K562 (cell line): ENCODE measurements at regions not wholly inside any gene's neighbourhood (a gene's known extent, or its start where the extent isn't known, plus 50 kb on each side); places are given as distances from the start of the nearest gene placed in this dataset.

ENCODE experiments used
- ATAC-seq: fragments of 200-7000 bp; cut with Tn5 transposase; 3 replicates; pipeline ENCODE4 v1.9.1; 2020; ENCODE audit warnings: moderate library complexity
- BruUV-seq: library from RNA; stranded (reverse); fragments of 400-500 nt; replicated peaks from 2 replicates; lab custom pipeline; 2021; lab: Mats Ljungman, UMichigan
- CTCF ChIA-PET: fragments of 300-600 bp; formaldehyde crosslinking; extraction: SDS; loops from one replicate; lab custom pipeline; 2021; ENCODE audit warnings: low intra/inter-chr PET ratio; lab: Yijun Ruan, JAX
- POLR2A ChIA-PET: fragments of 300-600, 350-650 bp; sonication (Branson Sonifier 250); formaldehyde crosslinking; extraction: SDS; loops from one replicate; lab custom pipeline; 2021; ENCODE audit warnings: antibody characterized with exemption, inconsistent platforms; lab: Yijun Ruan, JAX
- DNase-seq, 4 experiments: peaks; one replicate each; pipeline versions ENCODE4 v3.0.0 to v3.0.0-alpha.2; 2011 to 2018; ENCODE audit warnings: low spot score in 3 of 4, mixed read lengths in 3 of 4; ENCODE audit errors: extremely low read depth in 1 of 4
- FAIRE-seq: peaks from 2 replicates; lab custom pipeline; 2011; peaks lifted over from hg19 to GRCh38; lab: Jason Lieb, UNC
- H2AFZ ChIP-seq: 2 replicates; pipeline ENCODE4 v1.6.0; 2011; ENCODE audit warnings: low read depth, low read length, control low read depth, inconsistent platforms
- H3K27ac ChIP-seq: fragments of 200-600 bp; 3 replicates; pipeline ENCODE4 v1.8.0; 2011; ENCODE audit warnings: low read depth, mild to moderate bottlenecking, control low read depth, inconsistent platforms, low read length, moderate library complexity, mixed read lengths; ENCODE audit errors: extremely low read depth
- H3K27me3 ChIP-seq, 2 experiments: fragments of 300-600 bp in 1 of 2; 2 replicates in 1 of 2; 3 replicates in 1 of 2; pipeline versions ENCODE4 v1.6.0 to v1.8.0; 2011; ENCODE audit warnings: inconsistent platforms in 2 of 2, low read length in 2 of 2, mild to moderate bottlenecking in 1 of 2, mixed read lengths in 1 of 2, moderate library complexity in 1 of 2; ENCODE audit not compliant: control insufficient read depth in 2 of 2, insufficient read depth in 2 of 2
- H3K36me3 ChIP-seq: fragments of 300-600 bp; 3 replicates; pipeline ENCODE4 v1.8.0; 2011; ENCODE audit warnings: mild to moderate bottlenecking, low read length, inconsistent platforms; ENCODE audit not compliant: control insufficient read depth, insufficient read depth
- H3K4me1 ChIP-seq, 2 experiments: fragments of 200-600 bp in 1 of 2; replicated peaks in 1 of 2; 2 replicates in 1 of 2; 3 replicates in 1 of 2; pipeline versions ENCODE4 v1.5.1 to v1.8.0; 2011; ENCODE audit warnings: inconsistent platforms in 2 of 2, low read length in 2 of 2, mild to moderate bottlenecking in 1 of 2, mixed read lengths in 1 of 2, moderate library complexity in 1 of 2; ENCODE audit not compliant: control insufficient read depth in 2 of 2, insufficient read depth in 2 of 2
- H3K4me2 ChIP-seq: 2 replicates; pipeline ENCODE4 v1.6.1; 2011; ENCODE audit warnings: low read length, control low read depth, inconsistent platforms, mixed read lengths; ENCODE audit not compliant: insufficient read depth
- H3K4me3 ChIP-seq: fragments of 200-600 bp; sonication (generic), shearing (Covaris generic); 2 replicates; pipeline ENCODE4 v1.5.1; 2016; ENCODE audit warnings: control low read depth, inconsistent platforms
- H3K79me2 ChIP-seq: fragments of 200-600 bp; 3 replicates; pipeline ENCODE4 v1.8.0; 2011; ENCODE audit warnings: low read length, inconsistent platforms; ENCODE audit not compliant: control insufficient read depth, insufficient read depth
- H3K9ac ChIP-seq, 2 experiments: 2 replicates each; pipeline versions ENCODE4 v1.6.0 to v1.6.1; 2011; ENCODE audit warnings: low read depth in 2 of 2, low read length in 2 of 2, control low read depth in 1 of 2, inconsistent platforms in 1 of 2, mild to moderate bottlenecking in 1 of 2, mixed read lengths in 1 of 2; ENCODE audit not compliant: insufficient read depth in 1 of 2
- H3K9me1 ChIP-seq: one replicate; pipeline ENCODE4 v1.6.0; 2011; ENCODE audit warnings: inconsistent platforms, mild to moderate bottlenecking, low read length, moderate library complexity; ENCODE audit not compliant: control insufficient read depth, insufficient read depth
- H3K9me3 ChIP-seq: replicated peaks from 2 replicates; pipeline ENCODE4 v1.5.1; 2011; ENCODE audit warnings: low read depth, low read length, inconsistent platforms; ENCODE audit not compliant: control insufficient read depth, insufficient read depth
- H4K20me1 ChIP-seq: replicated peaks from 2 replicates; pipeline ENCODE4 v1.6.1; 2011; ENCODE audit warnings: low read length, inconsistent platforms, mixed read lengths; ENCODE audit not compliant: control insufficient read depth, insufficient read depth
- ARID1B ChIP-seq: fragments of 450-650 bp; IDR thresholded peaks from 2 replicates; pipeline ENCODE4 v1.6.1; 2016; ENCODE audit warnings: antibody characterized with exemption, mild to moderate bottlenecking, inconsistent platforms
- CBFA2T2 ChIP-seq: fragments of 450-650 bp; conservative IDR thresholded peaks from 2 replicates; pipeline ENCODE4 v1.6.1; 2017; ENCODE audit warnings: mild to moderate bottlenecking
- CREB1 ChIP-seq, 2 experiments: sonication (generic) in 1 of 2; formaldehyde crosslinking in 1 of 2; IDR thresholded peaks; 2 replicates each; pipeline versions ENCODE4 v1.6.1 to v1.8.0; 2012 to 2022; ENCODE audit warnings: inconsistent platforms in 1 of 2, mild to moderate bottlenecking in 1 of 2, missing genetic modification reagents in 1 of 2, moderate library complexity in 1 of 2
- FOXM1 ChIP-seq, 2 experiments: fragments of 450-650 bp in 1 of 2; sonication (generic) in 1 of 2; formaldehyde crosslinking in 1 of 2; IDR thresholded peaks; 2 replicates each; pipeline versions ENCODE4 v1.6.1 to v1.9.0; 2017 to 2022; ENCODE audit warnings: low read depth in 2 of 2, mild to moderate bottlenecking in 2 of 2, missing genetic modification reagents in 1 of 2, moderate library complexity in 1 of 2
- TEAD1 ChIP-seq, 2 experiments: fragments of 450-650 bp in 1 of 2; sonication (generic) in 1 of 2; formaldehyde crosslinking; IDR thresholded peaks; 2 replicates each; pipeline versions ENCODE4 v1.4.0 to v1.8.0; 2020 to 2022; ENCODE audit warnings: mild to moderate bottlenecking in 2 of 2, missing genetic modification reagents in 1 of 2
- ZBTB1 ChIP-seq: sonication (generic); formaldehyde crosslinking; IDR thresholded peaks from 2 replicates; pipeline ENCODE4 v1.8.1; 2023; ENCODE audit warnings: missing genetic modification reagents, low read depth, mild to moderate bottlenecking, borderline replicate concordance
- ZNF12 ChIP-seq: sonication (generic); formaldehyde crosslinking; IDR thresholded peaks from 2 replicates; pipeline ENCODE4 v1.4.0; 2020; ENCODE audit warnings: mild to moderate bottlenecking, missing genetic modification reagents
- WGBS: fragments of 100-300 bp; shearing (Covaris generic); methylation state at CpG from one replicate; pipeline ENCODE4 v1.1.6; 2016; ENCODE audit warnings: low coverage, mixed read lengths; ENCODE audit not compliant: insufficient coverage; ENCODE audit errors: missing lambda C conversion rate; 5-methylcytosine and 5-hydroxymethylcytosine counted together
- in situ Hi-C: fragments of 300-500 bp; cut with MboI; formaldehyde crosslinking; loops from 4 replicates; pipeline ENCODE4 v1.15.0; 2018; ENCODE audit warnings: inconsistent platforms, mixed read lengths
- intact Hi-C: fragments of 100-400 bp; cut with micrococcal nuclease; formaldehyde crosslinking; loops from 2 replicates; pipeline ENCODE4 v1.14.2; 2022
- TF ChIP-seq, protein P1 (sequence below): fragments of 450-650 bp; IDR thresholded peaks from 2 replicates; pipeline ENCODE4 v1.6.1; 2016; ENCODE audit warnings: antibody characterized with exemption

DNA sequence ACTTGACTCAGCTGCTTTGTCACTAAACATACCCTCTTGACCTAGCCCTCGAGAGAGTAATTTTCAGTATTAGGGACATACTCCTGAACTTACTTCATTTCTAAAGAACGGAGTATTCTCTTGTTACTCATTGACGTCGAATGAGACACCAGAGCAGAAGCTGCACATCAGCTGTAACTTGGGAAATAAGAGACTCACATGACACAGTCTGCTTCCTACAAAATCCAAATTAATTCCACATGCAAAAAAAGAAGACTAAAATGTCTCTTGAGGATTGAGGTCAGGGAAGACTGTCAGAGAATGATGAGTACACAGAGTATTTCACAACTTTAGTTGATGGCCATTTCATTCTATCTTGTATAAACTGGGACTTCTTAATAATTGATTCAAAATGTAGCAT is 114.7 kb upstream of the EGFR start:
- DNase-seq (no peak), ATAC-seq (no peak), FAIRE-seq (no peak)
- H3K4me2 ChIP-seq: no peak overlapping the region
- intact Hi-C loops (no loop called here), in situ Hi-C loops (no loop called here)
- H3K4me1 ChIP-seq: no peaks in the 10 kb centered on the region
- no TSS peak for BruUV-seq
- POLR2A ChIA-PET: no interaction called here
- no peak overlapping the region for H2AFZ ChIP-seq
- H3K9ac ChIP-seq: no peak overlapping the region
- no peaks in the 10 kb centered on the region for H4K20me1 ChIP-seq
- TF ChIP-seq FOXM1 (IDR thresholded peaks at IDR 0.05; ENCODE audit: low read depth) (no peak), FOXM1 (CRISPR knock-in tag; IDR thresholded peaks at IDR 0.05; ENCODE audit: low read depth) (no peak), ZBTB1 (CRISPR knock-in tag) (no peak), CREB1 (IDR thresholded peaks at IDR 0.05) (no peak), CREB1 (CRISPR knock-in tag; IDR thresholded peaks at IDR 0.05) (no peak), ARID1B (no peak), TEAD1 (CRISPR knock-in tag; IDR thresholded peaks at IDR 0.05) (no peak), ZNF12 (no peak), CBFA2T2 (no peak)
- TF ChIP-seq, protein P1, sequence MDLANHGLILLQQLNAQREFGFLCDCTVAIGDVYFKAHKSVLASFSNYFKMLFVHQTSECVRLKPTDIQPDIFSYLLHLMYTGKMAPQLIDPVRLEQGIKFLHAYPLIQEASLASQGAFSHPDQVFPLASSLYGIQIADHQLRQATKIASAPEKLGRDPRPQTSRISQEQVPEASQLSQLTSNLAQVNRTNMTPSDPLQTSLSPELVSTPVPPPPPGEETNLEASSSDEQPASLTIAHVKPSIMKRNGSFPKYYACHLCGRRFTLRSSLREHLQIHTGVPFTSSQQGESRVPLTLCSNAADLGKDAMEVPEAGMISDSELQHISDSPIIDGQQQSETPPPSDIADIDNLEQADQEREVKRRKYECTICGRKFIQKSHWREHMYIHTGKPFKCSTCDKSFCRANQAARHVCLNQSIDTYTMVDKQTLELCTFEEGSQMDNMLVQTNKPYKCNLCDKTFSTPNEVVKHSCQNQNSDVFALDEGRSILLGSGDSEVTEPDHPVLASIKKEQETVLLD: no peak
- H3K27ac ChIP-seq: no peak overlapping the region
- WGBS: 0% methylated on average over 4 of the region's 4 CpGs
- H3K9me3 ChIP-seq: no peaks in the 10 kb centered on the region
- no peak overlapping the region for H3K4me3 ChIP-seq
- H3K27me3 ChIP-seq: peaks cover 0 to 4% of the 10 kb centered on the region in 2 experiments; a peak in 3 of 5 replicates
- H3K9me1 ChIP-seq: no peaks in the 10 kb centered on the region
- no peaks in the 10 kb centered on the region for H3K36me3 ChIP-seq
- CTCF ChIA-PET: no interaction called here
- no peaks in the 10 kb centered on the region for H3K79me2 ChIP-seq
